A549 (cell line): ENCODE measurements at regions not wholly inside any gene's neighbourhood (a gene's known extent, or its start where the extent isn't known, plus 50 kb on each side); places are given as distances from the start of the nearest gene placed in this dataset.

Source experiments
- CBX8 ChIP-seq: fragments of 200-600 bp; sonication (generic); IDR thresholded peaks from 2 replicates; pipeline ENCODE4 v1.6.1; 2016
- CEBPB ChIP-seq, 2 experiments: fragments of >200 bp in 1 of 2; sonication (Bioruptor Twin) in 1 of 2; formaldehyde crosslinking in 1 of 2; IDR thresholded peaks; 2 replicates each; pipeline ENCODE4 v1.6.1; 2012 to 2016
- EP300 ChIP-seq, 2 experiments: fragments of >200 bp; sonication (Bioruptor Twin); formaldehyde crosslinking; IDR thresholded peaks; 2 replicates in 1 of 2; 3 replicates in 1 of 2; pipeline ENCODE4 v1.6.1; 2016 to 2017
- KDM1A ChIP-seq: fragments of 200-600 bp; sonication (generic); IDR thresholded peaks from 2 replicates; pipeline ENCODE4 v1.6.1; 2016; ENCODE audit warnings: low read depth, mild to moderate bottlenecking
- MAX ChIP-seq: IDR thresholded peaks from 2 replicates; pipeline ENCODE4 v1.6.1; 2012
- MYC ChIP-seq: IDR thresholded peaks from 2 replicates; pipeline ENCODE4 v1.6.1; 2012; ENCODE audit warnings: mild to moderate bottlenecking, inconsistent platforms, low read length, improper control_type of control experiment, borderline replicate concordance
- POLR2A ChIP-seq: IDR thresholded peaks from 2 replicates; pipeline ENCODE4 v1.6.1; 2012; ENCODE audit warnings: mild to moderate bottlenecking, low read length
- POLR2AphosphoS2 ChIP-seq: conservative IDR thresholded peaks from 2 replicates; pipeline ENCODE4 v1.6.1; 2012; ENCODE audit warnings: low read length, improper control_type of control experiment, inconsistent platforms
- TF ChIP-seq, protein P1 (sequence below): fragments of >200 bp; sonication (Bioruptor Twin); formaldehyde crosslinking; IDR thresholded peaks from 3 replicates; pipeline ENCODE4 v1.5.1; 2016

DNA sequence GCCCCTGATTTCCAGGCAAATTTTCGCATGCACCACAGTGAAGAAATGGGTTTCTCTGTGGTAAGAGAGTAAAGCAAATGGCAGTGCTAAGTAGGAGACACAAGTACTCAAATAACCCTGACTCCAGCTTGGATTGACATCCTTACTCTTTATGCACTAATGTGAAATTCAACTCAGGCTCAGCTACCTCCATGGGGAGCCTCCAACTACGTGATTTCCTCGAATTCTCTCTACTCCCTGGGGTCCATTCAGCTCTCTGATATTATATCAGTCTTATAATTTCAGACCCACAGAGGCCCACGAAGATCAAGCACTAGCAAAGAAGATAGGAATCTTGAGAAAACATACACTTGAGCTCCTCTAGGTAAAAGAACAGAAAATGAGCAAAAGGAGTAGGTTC lies 407.6 kb upstream of the CCDC54 start:
- TF ChIP-seq MAX: no peak
- TF ChIP-seq, protein P1, sequence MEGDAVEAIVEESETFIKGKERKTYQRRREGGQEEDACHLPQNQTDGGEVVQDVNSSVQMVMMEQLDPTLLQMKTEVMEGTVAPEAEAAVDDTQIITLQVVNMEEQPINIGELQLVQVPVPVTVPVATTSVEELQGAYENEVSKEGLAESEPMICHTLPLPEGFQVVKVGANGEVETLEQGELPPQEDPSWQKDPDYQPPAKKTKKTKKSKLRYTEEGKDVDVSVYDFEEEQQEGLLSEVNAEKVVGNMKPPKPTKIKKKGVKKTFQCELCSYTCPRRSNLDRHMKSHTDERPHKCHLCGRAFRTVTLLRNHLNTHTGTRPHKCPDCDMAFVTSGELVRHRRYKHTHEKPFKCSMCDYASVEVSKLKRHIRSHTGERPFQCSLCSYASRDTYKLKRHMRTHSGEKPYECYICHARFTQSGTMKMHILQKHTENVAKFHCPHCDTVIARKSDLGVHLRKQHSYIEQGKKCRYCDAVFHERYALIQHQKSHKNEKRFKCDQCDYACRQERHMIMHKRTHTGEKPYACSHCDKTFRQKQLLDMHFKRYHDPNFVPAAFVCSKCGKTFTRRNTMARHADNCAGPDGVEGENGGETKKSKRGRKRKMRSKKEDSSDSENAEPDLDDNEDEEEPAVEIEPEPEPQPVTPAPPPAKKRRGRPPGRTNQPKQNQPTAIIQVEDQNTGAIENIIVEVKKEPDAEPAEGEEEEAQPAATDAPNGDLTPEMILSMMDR: no peak
- TF ChIP-seq KDM1A: no peak
- TF ChIP-seq POLR2A: no peak
- TF ChIP-seq CEBPB (IDR thresholded peaks at IDR 0.05): no peak
- TF ChIP-seq POLR2AphosphoS2: no peak
- no peak for TF ChIP-seq MYC
- TF ChIP-seq EP300 (IDR thresholded peaks at IDR 0.05): no peak
- no peak for TF ChIP-seq CBX8
